Suprapubic skin (tissue), 4 donors: ENCODE measurements at regions not wholly inside any gene's neighbourhood (a gene's known extent, or its start where the extent isn't known, plus 50 kb on each side); places are given as distances from the start of the nearest gene placed in this dataset.

Experiments used
- CTCF ChIP-seq, 2 donors: fragments of 200-600 bp in 1 of 2; fragments of 450-650 bp in 1 of 2; sonication (generic) in 1 of 2; IDR thresholded peaks; one replicate each; pipeline ENCODE4 v1.5.1; 2016 to 2019; ENCODE audit warnings: antibody characterized with exemption in 2 of 2, mild to moderate bottlenecking in 1 of 2, moderate library complexity in 1 of 2
- EP300 ChIP-seq: sonication (generic); formaldehyde crosslinking; IDR thresholded peaks from one replicate; pipeline ENCODE4 v1.6.1; 2017; ENCODE audit warnings: antibody characterized with exemption
- POLR2A ChIP-seq, 2 donors: fragments of 450-650 bp; IDR thresholded peaks; one replicate each; pipeline ENCODE4 v1.6.1; 2017; ENCODE audit warnings: antibody characterized with exemption in 2 of 2, mild to moderate bottlenecking in 2 of 2, moderate library complexity in 2 of 2
- POLR2AphosphoS5 ChIP-seq, 3 donors: sonication (generic); formaldehyde crosslinking; IDR thresholded peaks; one replicate each; pipeline ENCODE4 v1.6.1; 2017; ENCODE audit warnings: antibody characterized with exemption in 3 of 3

GRCh38 chr5:82424211-82424610, 146.1 kb upstream of the RPS23 start:
- TF ChIP-seq CTCF (IDR thresholded peaks at IDR 0.05) (no peak), EP300 (no peak), POLR2A (IDR thresholded peaks at IDR 0.05) (no peak), POLR2AphosphoS5 (IDR thresholded peaks at IDR 0.05) (no peak)
